Neural cell (in vitro differentiated cells): ENCODE measurements at regions not wholly inside any gene's neighbourhood (a gene's known extent, or its start where the extent isn't known, plus 50 kb on each side); places are given as distances from the start of the nearest gene placed in this dataset.

Experiments used
- POLR2AphosphoS5 ChIP-seq: IDR thresholded peaks from 2 replicates; pipeline ENCODE4 v1.6.1; 2012
- TF ChIP-seq, protein P1 (sequence below): fragments of 450-650 bp; IDR thresholded peaks from 2 replicates; pipeline ENCODE4 v1.5.1; 2014; ENCODE audit warnings: antibody characterized with exemption, mild to moderate bottlenecking, moderate library complexity; ENCODE audit not compliant: poor library complexity, severe bottlenecking

- TF ChIP-seq POLR2AphosphoS5, result no peak
- TF ChIP-seq, protein P1, sequence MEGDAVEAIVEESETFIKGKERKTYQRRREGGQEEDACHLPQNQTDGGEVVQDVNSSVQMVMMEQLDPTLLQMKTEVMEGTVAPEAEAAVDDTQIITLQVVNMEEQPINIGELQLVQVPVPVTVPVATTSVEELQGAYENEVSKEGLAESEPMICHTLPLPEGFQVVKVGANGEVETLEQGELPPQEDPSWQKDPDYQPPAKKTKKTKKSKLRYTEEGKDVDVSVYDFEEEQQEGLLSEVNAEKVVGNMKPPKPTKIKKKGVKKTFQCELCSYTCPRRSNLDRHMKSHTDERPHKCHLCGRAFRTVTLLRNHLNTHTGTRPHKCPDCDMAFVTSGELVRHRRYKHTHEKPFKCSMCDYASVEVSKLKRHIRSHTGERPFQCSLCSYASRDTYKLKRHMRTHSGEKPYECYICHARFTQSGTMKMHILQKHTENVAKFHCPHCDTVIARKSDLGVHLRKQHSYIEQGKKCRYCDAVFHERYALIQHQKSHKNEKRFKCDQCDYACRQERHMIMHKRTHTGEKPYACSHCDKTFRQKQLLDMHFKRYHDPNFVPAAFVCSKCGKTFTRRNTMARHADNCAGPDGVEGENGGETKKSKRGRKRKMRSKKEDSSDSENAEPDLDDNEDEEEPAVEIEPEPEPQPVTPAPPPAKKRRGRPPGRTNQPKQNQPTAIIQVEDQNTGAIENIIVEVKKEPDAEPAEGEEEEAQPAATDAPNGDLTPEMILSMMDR, result no peak
These were observed 99.9 kb upstream of the TMC3 start for GRCh38 chr15:81473946-81474345.
